ENCODE measurements at regions not wholly inside any gene's neighbourhood (a gene's known extent, or its start where the extent isn't known, plus 50 kb on each side); places are given as distances from the start of the nearest gene placed in this dataset.

DNA sequence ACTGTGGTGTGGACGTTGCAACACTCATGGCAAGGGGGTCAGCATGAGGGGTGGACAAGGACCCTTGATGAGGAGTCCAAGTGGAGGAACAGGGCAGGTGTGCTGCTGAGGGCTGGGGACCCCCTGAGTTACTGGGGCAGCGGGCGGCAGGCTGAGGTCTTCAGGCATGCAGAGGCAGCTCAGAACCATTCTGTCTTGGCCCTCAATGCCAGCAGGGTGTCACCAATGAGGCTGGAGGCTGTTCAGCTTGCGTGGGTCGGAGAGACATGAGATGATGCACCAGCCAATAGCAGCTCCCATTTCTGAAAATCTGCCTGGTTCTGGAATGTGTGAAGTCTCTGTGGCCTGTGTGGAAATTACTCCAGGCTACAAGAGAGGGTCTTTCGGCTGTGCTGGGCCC lies 105.4 kb downstream of the INHBB start:
- TF ChIP-seq HDGF (IDR thresholded peaks at IDR 0.05) (no peak), ZNF274 (IDR thresholded peaks at IDR 0.05; ENCODE audit: borderline replicate concordance, low read depth, low read length) (no peak), DPF2 (IDR thresholded peaks at IDR 0.05) (no peak)
